Stomach (tissue), 4 donors: ENCODE measurements at regions not wholly inside any gene's neighbourhood (a gene's known extent, or its start where the extent isn't known, plus 50 kb on each side); places are given as distances from the start of the nearest gene placed in this dataset.

Experiments used
- CTCF ChIP-seq, 7 experiments: fragments of 450-650 bp in 4 of 7; fragments of 200-600 bp in 3 of 7; sonication (generic) in 3 of 7; IDR thresholded peaks; one replicate each; pipeline ENCODE4 v1.5.1; 2016 to 2019; ENCODE audit warnings: antibody characterized with exemption in 7 of 7, control low read depth in 2 of 7, mild to moderate bottlenecking in 1 of 7
- EP300 ChIP-seq: sonication (generic); formaldehyde crosslinking; IDR thresholded peaks from one replicate; pipeline ENCODE4 v1.6.1; 2017; ENCODE audit warnings: antibody characterized with exemption
- POLR2A ChIP-seq, 4 donors: fragments of 450-650 bp; IDR thresholded peaks; one replicate each; pipeline ENCODE4 v1.6.1; 2016; ENCODE audit warnings: antibody characterized with exemption in 4 of 4, control low read depth in 2 of 4, mild to moderate bottlenecking in 1 of 4, moderate library complexity in 1 of 4
- POLR2AphosphoS5 ChIP-seq, 3 donors: sonication (generic); formaldehyde crosslinking; IDR thresholded peaks; one replicate each; pipeline ENCODE4 v1.6.1; 2016; ENCODE audit warnings: antibody characterized with exemption in 3 of 3

DNA sequence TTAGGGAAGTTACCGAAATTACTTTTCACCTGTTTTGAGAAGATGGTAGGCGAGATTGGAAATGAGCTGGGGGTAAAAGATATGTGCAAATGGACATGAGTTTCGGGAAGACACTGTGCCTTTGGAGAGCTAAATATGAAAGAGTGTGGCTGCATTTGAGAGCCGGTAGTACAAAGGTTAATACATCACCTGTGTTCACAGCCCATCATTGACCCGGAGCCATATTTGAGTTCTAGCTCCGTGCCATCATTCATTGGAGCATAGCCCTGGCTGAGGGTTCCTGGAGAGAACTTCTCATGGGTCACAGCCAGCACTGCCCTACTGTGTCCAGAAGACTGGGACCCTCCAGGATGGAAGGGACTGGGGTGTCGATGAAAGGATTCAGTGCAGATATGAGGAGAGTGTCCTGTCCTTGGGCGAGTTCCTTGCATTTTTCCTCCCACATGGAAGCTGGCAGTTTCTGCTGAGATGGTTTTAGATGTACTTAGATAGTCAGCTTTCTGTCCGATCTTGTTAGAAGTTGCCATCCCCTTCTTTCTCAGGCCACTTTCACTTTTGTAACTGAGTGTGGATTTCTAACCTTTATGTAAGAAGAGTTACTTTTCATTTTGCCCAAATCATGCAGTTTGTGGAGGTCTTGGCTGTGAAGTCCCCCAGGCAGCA, 138.8 kb downstream of the JCAD start:
- TF ChIP-seq CTCF (IDR thresholded peaks at IDR 0.05) (no peak), POLR2AphosphoS5 (IDR thresholded peaks at IDR 0.05) (no peak), POLR2A (IDR thresholded peaks at IDR 0.05) (no peak), EP300 (no peak)
